ENCODE measurements at regions not wholly inside any gene's neighbourhood (a gene's known extent, or its start where the extent isn't known, plus 50 kb on each side); places are given as distances from the start of the nearest gene placed in this dataset.

DNA sequence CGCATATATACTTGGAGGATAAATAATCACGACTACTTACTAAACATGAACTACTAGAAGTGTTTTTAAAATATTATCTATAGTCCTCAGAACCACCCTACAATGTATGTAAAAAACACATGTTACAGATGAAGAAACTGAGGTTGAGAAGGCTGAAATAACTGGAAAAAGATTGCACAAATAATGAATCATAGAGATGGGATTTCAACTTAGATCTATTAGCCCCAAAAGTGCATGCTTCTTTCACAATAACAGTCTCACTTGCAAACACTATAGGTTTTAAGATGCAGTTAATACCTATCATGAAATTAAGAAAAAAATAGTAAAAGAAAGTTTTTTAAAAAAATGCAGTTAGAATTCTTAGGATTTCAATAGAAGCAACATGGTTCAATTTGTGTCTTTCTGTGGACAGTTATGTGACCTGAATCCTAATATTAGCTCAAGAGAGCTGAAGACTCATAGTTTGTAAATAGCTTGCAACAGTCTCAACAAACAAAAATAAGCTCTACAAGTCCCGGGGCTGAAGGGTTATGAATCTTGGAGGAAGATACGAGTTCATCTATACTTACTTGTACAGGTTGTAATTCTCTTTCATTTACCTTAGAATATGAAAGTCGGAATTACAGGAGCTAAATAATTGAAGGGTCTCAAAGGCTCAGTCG is 58.6 kb upstream of the NTPCR start:
- DNase-seq (ENCODE audit: low read depth in 2 of 2) = no peak

DNA sequence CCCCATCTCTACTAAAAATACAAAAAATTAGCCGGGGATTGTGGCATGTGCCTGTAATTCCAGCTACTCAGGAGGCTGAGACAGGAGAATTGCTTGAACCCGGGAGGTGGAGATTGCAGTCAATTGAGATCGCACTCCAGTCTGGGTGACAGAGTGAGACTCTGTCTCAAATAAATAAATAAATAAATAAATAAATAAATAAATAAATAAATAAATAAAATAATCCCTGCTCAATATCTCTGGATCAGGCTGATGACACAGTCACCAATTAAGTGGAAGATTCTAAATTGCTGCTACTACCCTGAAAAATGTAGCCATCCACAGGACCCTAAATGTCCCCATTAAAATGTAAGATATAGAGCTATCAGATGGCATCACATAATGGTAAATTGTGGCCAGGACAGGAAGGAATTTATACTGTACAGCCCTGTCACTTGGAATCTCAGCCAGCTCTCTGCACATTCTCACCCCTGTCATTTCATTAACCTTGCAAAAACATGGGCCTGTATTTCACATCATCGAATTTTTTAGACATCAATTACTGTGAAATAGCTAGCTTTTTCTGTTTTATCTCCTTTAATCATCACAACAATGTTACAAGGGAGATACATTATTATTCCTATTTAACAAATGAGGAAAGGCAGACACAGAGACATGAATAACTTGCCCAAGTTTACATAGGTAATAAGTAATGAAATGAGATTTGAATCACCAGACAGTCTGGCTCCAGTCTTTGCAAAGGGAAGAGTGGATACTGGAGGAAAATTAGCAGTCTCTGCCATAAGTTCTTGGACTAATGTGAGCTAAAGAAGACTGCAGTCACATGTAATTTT is 56.7 kb upstream of the NTPCR start:
- no peak for DNase-seq (ENCODE audit: low read depth in 2 of 2)

- no peak for DNase-seq (ENCODE audit: low read depth in 2 of 2)
Observed at GRCh38 chr1:232894436-232894835, 56.0 kb upstream of the NTPCR start.

GRCh38 chr1:232897949-232898465 is 52.4 kb upstream of the NTPCR start:
- no peak for DNase-seq (ENCODE audit: low read depth in 2 of 2)

DNA sequence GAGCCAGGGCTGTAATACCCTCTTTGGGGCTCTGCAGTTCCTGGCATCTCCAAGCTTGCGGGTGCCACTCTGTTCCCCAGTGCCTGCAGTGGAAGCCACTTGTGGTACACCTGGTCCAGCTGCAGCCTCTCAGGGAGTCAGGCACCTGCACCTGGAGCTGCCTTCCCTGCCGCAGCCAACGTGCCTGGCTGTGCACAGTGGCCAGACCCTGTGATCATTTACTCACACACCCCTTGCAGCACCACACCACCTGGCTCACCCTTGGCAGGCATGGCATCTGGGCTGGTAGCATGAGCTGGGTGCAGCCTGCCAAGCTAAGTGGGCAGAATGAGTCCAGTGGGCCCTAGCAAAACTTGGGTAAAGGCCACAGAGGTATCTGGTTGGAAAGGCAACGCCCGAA is 51.1 kb upstream of the NTPCR start:
- no peak for DNase-seq (ENCODE audit: low read depth in 2 of 2)

GRCh38 chr1:232899839-232900238 is 50.6 kb upstream of the NTPCR start:
- no peak for DNase-seq (ENCODE audit: low read depth in 2 of 2)

All from dermis microvascular lymphatic vessel endothelial cell (primary cell).